ENCODE measurements at regions not wholly inside any gene's neighbourhood (a gene's known extent, or its start where the extent isn't known, plus 50 kb on each side); places are given as distances from the start of the nearest gene placed in this dataset.

DNA sequence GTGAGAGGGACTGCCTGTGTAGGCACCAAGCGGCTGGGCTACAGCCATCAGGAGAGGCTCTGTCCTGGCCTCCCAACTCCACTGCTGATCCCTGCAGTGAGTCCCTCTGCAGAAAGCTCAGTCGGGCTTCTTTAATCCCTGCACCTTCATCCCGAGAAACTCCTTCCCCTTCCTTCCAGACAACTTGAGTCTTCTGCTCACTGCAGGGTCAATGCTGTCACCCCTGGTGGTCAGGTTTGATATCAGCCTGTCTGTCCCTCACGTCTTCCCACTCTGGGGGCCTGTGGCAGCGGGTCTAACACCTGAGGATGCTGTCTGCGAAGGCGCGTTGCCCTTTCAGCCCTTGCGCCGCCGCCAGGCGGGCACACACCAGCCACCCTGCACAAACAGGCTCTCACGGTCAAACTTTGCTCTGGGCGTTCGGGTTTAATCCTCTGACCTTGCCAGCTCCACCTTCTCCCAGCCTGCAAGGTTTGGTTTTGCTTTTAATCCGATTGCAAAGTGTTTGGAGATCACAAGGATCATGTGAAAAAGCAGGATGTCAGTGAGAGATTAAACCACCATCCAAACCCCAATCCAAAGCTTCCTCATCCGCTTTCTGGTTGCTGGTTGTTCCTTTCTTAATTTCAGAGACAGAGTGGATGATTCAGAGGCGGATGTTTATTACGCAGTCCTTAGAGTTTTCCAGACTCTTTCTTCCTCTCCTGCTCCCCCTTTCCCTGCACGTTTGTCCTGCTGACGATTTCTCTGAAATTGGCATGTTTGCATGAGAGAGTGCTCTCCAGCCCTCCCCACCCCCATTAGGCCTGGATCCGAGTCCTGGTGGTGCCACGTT, 74.8 kb upstream of the SLC34A2 start:
- Histone ChIP-seq H4K20me1 (ENCODE audit: low read depth, low read length) (no peaks in the 10 kb centered on the region), H3K9ac (ENCODE audit: low read length) (no peak overlapping the region), H3K9me3 (ENCODE audit: insufficient read depth, low read length) (no peaks in the 10 kb centered on the region), H3F3A (ENCODE audit: insufficient read depth) (no peaks in the 10 kb centered on the region), H3K4me2 (ENCODE audit: low read depth, low read length, poor library complexity, severe bottlenecking) (no peak overlapping the region), H3K36me3 (ENCODE audit: low read length) (no peaks in the 10 kb centered on the region), H3K27ac (ENCODE audit: low read depth, low read length) (no peak overlapping the region), H2AFZ (ENCODE audit: low read depth, low read length, severe bottlenecking) (no peak overlapping the region), H3K4me3 (ENCODE audit: insufficient read depth, low read length, poor library complexity, severe bottlenecking) (no peak overlapping the region), H3K79me2 (ENCODE audit: insufficient read depth, low read length) (no peaks in the 10 kb centered on the region), H3K27me3 (ENCODE audit: low read length) (0 out of 2 replicates have a peak, but pooled peaks cover 3% of the 10 kb centered on the region), H3K9me2 (replicated peaks; ENCODE audit: insufficient read depth, low read length) (no peaks in the 10 kb centered on the region)
- no peak for TF ChIP-seq EZH2phosphoT487 (conservative IDR thresholded peaks at IDR 0.05; ENCODE audit: low read length)
- TF ChIP-seq, protein P1, sequence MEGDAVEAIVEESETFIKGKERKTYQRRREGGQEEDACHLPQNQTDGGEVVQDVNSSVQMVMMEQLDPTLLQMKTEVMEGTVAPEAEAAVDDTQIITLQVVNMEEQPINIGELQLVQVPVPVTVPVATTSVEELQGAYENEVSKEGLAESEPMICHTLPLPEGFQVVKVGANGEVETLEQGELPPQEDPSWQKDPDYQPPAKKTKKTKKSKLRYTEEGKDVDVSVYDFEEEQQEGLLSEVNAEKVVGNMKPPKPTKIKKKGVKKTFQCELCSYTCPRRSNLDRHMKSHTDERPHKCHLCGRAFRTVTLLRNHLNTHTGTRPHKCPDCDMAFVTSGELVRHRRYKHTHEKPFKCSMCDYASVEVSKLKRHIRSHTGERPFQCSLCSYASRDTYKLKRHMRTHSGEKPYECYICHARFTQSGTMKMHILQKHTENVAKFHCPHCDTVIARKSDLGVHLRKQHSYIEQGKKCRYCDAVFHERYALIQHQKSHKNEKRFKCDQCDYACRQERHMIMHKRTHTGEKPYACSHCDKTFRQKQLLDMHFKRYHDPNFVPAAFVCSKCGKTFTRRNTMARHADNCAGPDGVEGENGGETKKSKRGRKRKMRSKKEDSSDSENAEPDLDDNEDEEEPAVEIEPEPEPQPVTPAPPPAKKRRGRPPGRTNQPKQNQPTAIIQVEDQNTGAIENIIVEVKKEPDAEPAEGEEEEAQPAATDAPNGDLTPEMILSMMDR (IDR thresholded peaks at IDR 0.05; ENCODE audit: insufficient read depth, low read length, poor library complexity, severe bottlenecking) = no peak

DNA sequence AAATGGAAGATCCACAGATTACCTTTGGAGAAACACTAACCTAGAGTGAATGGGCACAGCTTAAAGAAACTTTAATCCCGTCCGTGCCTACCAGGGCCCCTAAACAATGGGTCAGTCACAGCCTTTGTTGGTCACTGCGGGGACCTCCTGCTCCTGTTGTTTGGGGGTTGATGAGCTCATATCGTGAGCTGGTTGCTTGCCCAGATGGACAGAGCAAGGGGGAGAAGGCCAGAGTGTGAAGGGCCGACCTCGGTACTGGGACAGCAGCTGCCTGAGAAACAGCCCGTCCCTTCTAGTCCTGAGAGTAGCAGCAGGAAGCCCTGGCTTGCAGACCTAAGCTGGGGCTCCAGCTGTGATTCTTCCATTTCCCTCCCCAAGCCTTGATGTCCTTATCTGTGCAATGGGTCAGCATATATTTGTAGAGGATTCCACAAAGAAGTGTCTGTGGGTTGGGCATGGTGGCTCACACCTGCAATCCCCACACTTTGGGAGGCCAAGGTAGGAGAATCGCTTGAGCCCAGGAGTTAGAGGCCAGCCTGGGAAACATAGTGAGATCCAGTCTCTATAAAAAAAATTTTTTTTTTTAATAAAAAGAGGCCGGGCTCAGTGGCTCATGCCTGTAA, 69.6 kb upstream of the SLC34A2 start:
- Histone ChIP-seq H3F3A (ENCODE audit: insufficient read depth) (no peaks in the 10 kb centered on the region), H3K9me2 (replicated peaks; ENCODE audit: insufficient read depth, low read length) (no peaks in the 10 kb centered on the region), H3K9ac (ENCODE audit: low read length) (no peak overlapping the region), H4K20me1 (ENCODE audit: low read depth, low read length) (no peaks in the 10 kb centered on the region), H2AFZ (ENCODE audit: low read depth, low read length, severe bottlenecking) (no peak overlapping the region), H3K36me3 (ENCODE audit: low read length) (no peaks in the 10 kb centered on the region), H3K9me3 (ENCODE audit: insufficient read depth, low read length) (no peaks in the 10 kb centered on the region), H3K79me2 (ENCODE audit: insufficient read depth, low read length) (no peaks in the 10 kb centered on the region), H3K4me2 (ENCODE audit: low read depth, low read length, poor library complexity, severe bottlenecking) (no peak overlapping the region), H3K4me3 (ENCODE audit: insufficient read depth, low read length, poor library complexity, severe bottlenecking) (no peak overlapping the region), H3K27ac (ENCODE audit: low read depth, low read length) (no peak overlapping the region), H3K27me3 (ENCODE audit: low read length) (0 out of 2 replicates have a peak, but pooled peaks cover 3% of the 10 kb centered on the region)
- TF ChIP-seq, protein P1 (IDR thresholded peaks at IDR 0.05; ENCODE audit: insufficient read depth, low read length, poor library complexity, severe bottlenecking) = no peak
- no peak for TF ChIP-seq EZH2phosphoT487 (conservative IDR thresholded peaks at IDR 0.05; ENCODE audit: low read length)

DNA sequence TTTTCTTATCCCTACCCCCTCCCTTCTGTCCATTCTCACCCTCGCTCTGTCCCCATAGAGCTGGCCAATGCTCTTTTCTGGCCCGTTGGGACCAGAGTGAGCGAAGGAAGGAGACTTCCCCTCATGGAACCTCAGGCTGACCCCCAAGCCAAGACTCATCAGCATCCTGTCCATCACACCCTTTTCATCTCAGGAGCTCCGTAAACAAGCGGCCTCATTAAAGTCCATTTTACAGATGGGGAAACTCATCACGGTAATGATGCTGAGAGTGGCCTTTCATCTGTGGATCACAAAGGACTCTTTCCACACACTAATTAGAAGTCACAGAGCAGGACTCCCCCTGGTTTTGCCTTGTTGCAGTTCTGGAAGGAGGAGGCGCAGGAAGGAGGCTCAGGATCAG, 67.4 kb upstream of the SLC34A2 start:
- Histone ChIP-seq H3K9ac (ENCODE audit: low read length) (no peak overlapping the region), H3K9me2 (replicated peaks; ENCODE audit: insufficient read depth, low read length) (no peaks in the 10 kb centered on the region), H3K27ac (ENCODE audit: low read depth, low read length) (no peak overlapping the region), H3K27me3 (ENCODE audit: low read length) (no peaks in the 10 kb centered on the region), H3K4me3 (ENCODE audit: insufficient read depth, low read length, poor library complexity, severe bottlenecking) (no peak overlapping the region), H3K9me3 (ENCODE audit: insufficient read depth, low read length) (no peaks in the 10 kb centered on the region), H4K20me1 (ENCODE audit: low read depth, low read length) (no peaks in the 10 kb centered on the region), H3K4me2 (ENCODE audit: low read depth, low read length, poor library complexity, severe bottlenecking) (no peak overlapping the region), H3K79me2 (ENCODE audit: insufficient read depth, low read length) (no peaks in the 10 kb centered on the region), H2AFZ (ENCODE audit: low read depth, low read length, severe bottlenecking) (no peak overlapping the region), H3F3A (ENCODE audit: insufficient read depth) (no peaks in the 10 kb centered on the region), H3K36me3 (ENCODE audit: low read length) (no peaks in the 10 kb centered on the region)
- TF ChIP-seq, protein P1 (IDR thresholded peaks at IDR 0.05; ENCODE audit: insufficient read depth, low read length, poor library complexity, severe bottlenecking) = no peak
- no peak for TF ChIP-seq EZH2phosphoT487 (conservative IDR thresholded peaks at IDR 0.05; ENCODE audit: low read length)
